Lung (tissue), 11 donors: ENCODE measurements at regions not wholly inside any gene's neighbourhood (a gene's known extent, or its start where the extent isn't known, plus 50 kb on each side); places are given as distances from the start of the nearest gene placed in this dataset.

Experiments
- ATAC-seq: fragments of 200-7000 bp; cut with Tn5 transposase; one replicate; pipeline ENCODE4 v1.9.1; 2020; ENCODE audit warnings: moderate number of reproducible peaks; ENCODE audit not compliant: insufficient read depth, low FRiP score
- DNase-seq, 3 donors: peaks; one replicate each; pipeline ENCODE4 v3.0.0-alpha.2; 2013 to 2017
- H3K27ac ChIP-seq, 2 donors: one replicate each; pipeline ENCODE4 v1.5.1; 2013; ENCODE audit warnings: mild to moderate bottlenecking in 2 of 2, moderate library complexity in 2 of 2, control low read depth in 1 of 2, inconsistent platforms in 1 of 2, low read depth in 1 of 2, low read length in 1 of 2
- H3K27me3 ChIP-seq, 3 donors: one replicate each; pipeline ENCODE4 v1.5.1; 2013; ENCODE audit warnings: low read length in 2 of 3; ENCODE audit not compliant: control insufficient read depth in 3 of 3, insufficient read depth in 3 of 3
- H3K36me3 ChIP-seq, 4 donors: one replicate each; pipeline ENCODE4 v1.5.1; 2013; ENCODE audit warnings: low read length in 4 of 4, mild to moderate bottlenecking in 1 of 4, moderate library complexity in 1 of 4; ENCODE audit not compliant: control insufficient read depth in 4 of 4, insufficient read depth in 4 of 4
- H3K4me1 ChIP-seq, 5 donors: one replicate each; pipeline ENCODE4 v1.5.1; 2013; ENCODE audit warnings: low read length in 5 of 5, mild to moderate bottlenecking in 2 of 5, moderate library complexity in 1 of 5; ENCODE audit not compliant: control insufficient read depth in 5 of 5, insufficient read depth in 5 of 5
- H3K4me3 ChIP-seq: one replicate; pipeline ENCODE4 v1.5.1; 2013; ENCODE audit warnings: mild to moderate bottlenecking, control low read depth, moderate library complexity
- H3K9ac ChIP-seq, 2 donors: one replicate each; pipeline ENCODE4 v1.5.1; 2013; ENCODE audit warnings: low read length in 2 of 2, control low read depth in 1 of 2; ENCODE audit not compliant: insufficient read depth in 1 of 2
- H3K9me3 ChIP-seq, 4 donors: one replicate each; pipeline ENCODE4 v1.5.1; 2013; ENCODE audit warnings: low read length in 3 of 4, mild to moderate bottlenecking in 1 of 4, moderate library complexity in 1 of 4; ENCODE audit not compliant: control insufficient read depth in 4 of 4, insufficient read depth in 3 of 4
- CTCF ChIP-seq: IDR thresholded peaks from 2 replicates; pipeline ENCODE4 v1.5.1; 2012; ENCODE audit warnings: mild to moderate bottlenecking; ENCODE audit errors: control extremely low read depth, extremely low read depth
- WGBS, 2 donors: extraction: QIAGEN DNeasy Blood & Tissue Kit; methylation state at CpG; one replicate each; pipeline ENCODE4 v1.1.7; 2013; 5-methylcytosine and 5-hydroxymethylcytosine counted together
- donor health status: control.
- donor health status: control.
- donor health status: Bipolar disorder and iron deficiency.
- donor health status: healthy.
- donor health status: DM: yes; HTN: yes; CAD: no.

GRCh38 chr2:58911877-58912276, 670.8 kb upstream of the FANCL start:
- Histone ChIP-seq H3K36me3 (no peaks in the 10 kb centered on the region), H3K4me3 (no peak overlapping the region), H3K4me1 (peaks cover 0 to 3% (median 0%) of the 10 kb centered on the region in 5 donors), H3K9me3 (no peaks in the 10 kb centered on the region), H3K9ac (no peak overlapping the region), H3K27me3 (no peaks in the 10 kb centered on the region), H3K27ac (no peak overlapping the region)
- DNase-seq = no peak
- no peak for ATAC-seq
- 79 to 89% methylated on average over 1 of the region's 1 CpG for WGBS, 2 donors
- no peak for TF ChIP-seq CTCF

- Histone ChIP-seq H3K4me3 (no peak overlapping the region), H3K9ac (no peak overlapping the region), H3K27me3 (no peaks in the 10 kb centered on the region), H3K9me3 (no peaks in the 10 kb centered on the region), H3K27ac (no peak overlapping the region), H3K36me3 (no peaks in the 10 kb centered on the region), H3K4me1 (peaks cover 0 to 3% (median 0%) of the 10 kb centered on the region in 5 donors)
- ATAC-seq (no peak), DNase-seq (no peak)
- TF ChIP-seq CTCF = no peak
- 45 to 72% methylated on average over 2 of the region's 2 CpGs for WGBS, 2 donors
Measured at GRCh38 chr2:58908501-58909154, 667.5 kb upstream of the FANCL start.

- WGBS, 2 donors = 94 to 97% methylated on average over 1 of the region's 1 CpG
Measured at GRCh38 chr2:58907644-58908043, 666.5 kb upstream of the FANCL start.

More at GRCh38 chr2:58907644-58908043, 666.5 kb upstream of the FANCL start:
- no peaks in the 10 kb centered on the region for H3K36me3 ChIP-seq
- no peaks in the 10 kb centered on the region for H3K27me3 ChIP-seq
- no peaks in the 10 kb centered on the region for H3K9me3 ChIP-seq
- H3K27ac ChIP-seq = no peak overlapping the region
- peaks cover 0 to 3% (median 0%) of the 10 kb centered on the region in 5 donors for H3K4me1 ChIP-seq
- TF ChIP-seq CTCF = no peak
- no peak overlapping the region for H3K9ac ChIP-seq
- ATAC-seq = no peak
- no peak overlapping the region for H3K4me3 ChIP-seq
- DNase-seq = no peak
